K562 (cell line): ENCODE measurements at regions not wholly inside any gene's neighbourhood (a gene's known extent, or its start where the extent isn't known, plus 50 kb on each side); places are given as distances from the start of the nearest gene placed in this dataset.

ENCODE experiments used
- ARNT ChIP-seq, 2 experiments: fragments of 450-650 bp; IDR thresholded peaks; 2 replicates each; pipeline ENCODE4 v1.6.1; 2016; ENCODE audit warnings: mild to moderate bottlenecking in 1 of 2
- PHF8 ChIP-seq: fragments of 200-600 bp; sonication (generic); IDR thresholded peaks from 2 replicates; pipeline ENCODE4 v1.6.1; 2012; ENCODE audit warnings: mixed run types, mild to moderate bottlenecking, inconsistent platforms, low read length, moderate library complexity, borderline replicate concordance
- TF ChIP-seq, protein P1 (sequence below): sonication (generic); formaldehyde crosslinking; IDR thresholded peaks from 2 replicates; pipeline ENCODE4 v1.8.1; 2022; ENCODE audit warnings: missing genetic modification reagents

DNA sequence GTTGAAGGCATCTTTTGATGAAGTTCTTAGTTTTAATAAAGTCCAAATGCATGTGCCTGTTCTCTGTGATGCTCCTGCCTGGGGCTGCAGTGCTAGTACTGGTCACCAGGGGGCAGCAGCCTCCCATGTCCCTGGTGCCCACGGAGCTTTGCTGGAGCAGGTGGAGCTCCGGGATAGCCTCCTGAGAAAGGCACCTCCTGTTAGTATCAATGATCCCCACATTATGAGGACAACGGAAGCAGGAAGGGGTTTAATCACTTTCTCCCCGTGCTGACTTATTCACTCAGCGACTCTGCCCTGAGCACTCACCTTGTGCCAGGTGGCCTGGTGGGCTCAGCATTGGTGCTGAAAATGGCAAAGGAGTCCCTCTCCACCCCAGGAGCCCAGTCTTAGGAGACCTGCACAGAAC is 123.0 kb upstream of the PZP start:
- TF ChIP-seq PHF8 (no peak), ARNT (IDR thresholded peaks at IDR 0.05) (no peak)
- TF ChIP-seq, protein P1, sequence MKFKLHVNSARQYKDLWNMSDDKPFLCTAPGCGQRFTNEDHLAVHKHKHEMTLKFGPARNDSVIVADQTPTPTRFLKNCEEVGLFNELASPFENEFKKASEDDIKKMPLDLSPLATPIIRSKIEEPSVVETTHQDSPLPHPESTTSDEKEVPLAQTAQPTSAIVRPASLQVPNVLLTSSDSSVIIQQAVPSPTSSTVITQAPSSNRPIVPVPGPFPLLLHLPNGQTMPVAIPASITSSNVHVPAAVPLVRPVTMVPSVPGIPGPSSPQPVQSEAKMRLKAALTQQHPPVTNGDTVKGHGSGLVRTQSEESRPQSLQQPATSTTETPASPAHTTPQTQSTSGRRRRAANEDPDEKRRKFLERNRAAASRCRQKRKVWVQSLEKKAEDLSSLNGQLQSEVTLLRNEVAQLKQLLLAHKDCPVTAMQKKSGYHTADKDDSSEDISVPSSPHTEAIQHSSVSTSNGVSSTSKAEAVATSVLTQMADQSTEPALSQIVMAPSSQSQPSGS = no peak
